GM23248 (cell line): ENCODE measurements at regions not wholly inside any gene's neighbourhood (a gene's known extent, or its start where the extent isn't known, plus 50 kb on each side); places are given as distances from the start of the nearest gene placed in this dataset.

Experiments
- EZH2 ChIP-seq: fragments of 200-600 bp; sonication (generic); IDR thresholded peaks from 2 replicates; pipeline ENCODE4 v1.6.1; 2018; ENCODE audit warnings: antibody characterized with exemption, mild to moderate bottlenecking; ENCODE audit not compliant: insufficient read depth, poor library complexity, severe bottlenecking
- EZH2phosphoT487 ChIP-seq: fragments of 200-600 bp; sonication (generic); IDR thresholded peaks from 2 replicates; pipeline ENCODE4 v1.6.1; 2018; ENCODE audit warnings: antibody characterized with exemption, moderate library complexity, mild to moderate bottlenecking, low read depth; ENCODE audit not compliant: insufficient read depth

- TF ChIP-seq EZH2 (no peak), EZH2phosphoT487 (no peak)
Observed at GRCh38 chr16:27657811-27658210, 107.9 kb downstream of the KATNIP start.
